ENCODE measurements at regions not wholly inside any gene's neighbourhood (a gene's known extent, or its start where the extent isn't known, plus 50 kb on each side); places are given as distances from the start of the nearest gene placed in this dataset.

GRCh38 chr6:66825539-66825938 is 1118.5 kb upstream of the EYS start:
- Histone ChIP-seq H3K79me2 (ENCODE audit: low read length) (no peaks in the 10 kb centered on the region), H3K9me3 (ENCODE audit: low read length) (no peaks in the 10 kb centered on the region), H3K4me1 (ENCODE audit: insufficient read depth, low read length) (no peaks in the 10 kb centered on the region), H3K9ac (ENCODE audit: low read length) (no peak overlapping the region), H4K20me1 (ENCODE audit: low read length) (no peaks in the 10 kb centered on the region), H3K27me3 (ENCODE audit: low read length) (no peaks in the 10 kb centered on the region), H3K27ac (ENCODE audit: low read length) (no peak overlapping the region), H3K9me2 (replicated peaks; ENCODE audit: low read length) (no peaks in the 10 kb centered on the region), H3F3A (ENCODE audit: low read length, unreplicated experiment) (no peaks in the 10 kb centered on the region), H3K36me3 (ENCODE audit: low read depth, low read length) (no peaks in the 10 kb centered on the region), H3K4me2 (ENCODE audit: low read length) (no peak overlapping the region), H2AFZ (ENCODE audit: low read length) (no peak overlapping the region), H3K4me3 (ENCODE audit: low read length) (no peak overlapping the region)
- ChIA-PET CTCF (no interaction called here), POLR2A (ENCODE audit: unreplicated experiment) (no interaction called here)
- intact Hi-C loops (cut with micrococcal nuclease): no loop called here
- TF ChIP-seq EZH2phosphoT487 (IDR thresholded peaks at IDR 0.05; ENCODE audit: borderline replicate concordance, low read length) (no peak), CTCF (conservative IDR thresholded peaks at IDR 0.05; ENCODE audit: low read depth, low read length) (no peak), EZH2 (IDR thresholded peaks at IDR 0.05; ENCODE audit: low read length, unreplicated experiment) (no peak)
- no TSS peak for BruUV-seq (replicated peaks)
- ATAC-seq (no peak), DNase-seq (no peak)

GRCh38 chr6:66814156-66814555 is 1107.1 kb upstream of the EYS start:
- POLR2A ChIA-PET (ENCODE audit: unreplicated experiment): no interaction called here
- CTCF ChIA-PET: no interaction called here
- H2AFZ ChIP-seq (ENCODE audit: low read length): no peak overlapping the region
- ATAC-seq (no peak), DNase-seq (no peak)
- no peak for TF ChIP-seq CTCF (conservative IDR thresholded peaks at IDR 0.05; ENCODE audit: low read depth, low read length)
- TF ChIP-seq EZH2 (IDR thresholded peaks at IDR 0.05; ENCODE audit: low read length, unreplicated experiment): no peak
- no peak for TF ChIP-seq EZH2phosphoT487 (IDR thresholded peaks at IDR 0.05; ENCODE audit: borderline replicate concordance, low read length)
- H3K27ac ChIP-seq (ENCODE audit: low read length): no peak overlapping the region
- no peaks in the 10 kb centered on the region for H3K9me2 ChIP-seq (replicated peaks; ENCODE audit: low read length)
- H3K4me2 ChIP-seq (ENCODE audit: low read length): no peak overlapping the region
- no peaks in the 10 kb centered on the region for H4K20me1 ChIP-seq (ENCODE audit: low read length)
- no peaks in the 10 kb centered on the region for H3K27me3 ChIP-seq (ENCODE audit: low read length)
- no peaks in the 10 kb centered on the region for H3K79me2 ChIP-seq (ENCODE audit: low read length)
- no peak overlapping the region for H3K4me3 ChIP-seq (ENCODE audit: low read length)
- H3K4me1 ChIP-seq (ENCODE audit: insufficient read depth, low read length): no peaks in the 10 kb centered on the region
- no peaks in the 10 kb centered on the region for H3F3A ChIP-seq (ENCODE audit: low read length, unreplicated experiment)
- H3K9me3 ChIP-seq (ENCODE audit: low read length): no peaks in the 10 kb centered on the region
- intact Hi-C loops (cut with micrococcal nuclease): no loop called here
- H3K36me3 ChIP-seq (ENCODE audit: low read depth, low read length): no peaks in the 10 kb centered on the region
- H3K9ac ChIP-seq (ENCODE audit: low read length): no peak overlapping the region
- no TSS peak for BruUV-seq (replicated peaks)

GRCh38 chr6:66808771-66809170 is 1101.7 kb upstream of the EYS start:
- ATAC-seq: no peak
- intact Hi-C loops (cut with micrococcal nuclease): no loop called here
- Histone ChIP-seq H3K9ac (ENCODE audit: low read length) (no peak overlapping the region), H3K4me2 (ENCODE audit: low read length) (no peak overlapping the region), H4K20me1 (ENCODE audit: low read length) (no peaks in the 10 kb centered on the region), H3F3A (ENCODE audit: low read length, unreplicated experiment) (no peaks in the 10 kb centered on the region), H3K4me1 (ENCODE audit: insufficient read depth, low read length) (no peaks in the 10 kb centered on the region), H3K36me3 (ENCODE audit: low read depth, low read length) (no peaks in the 10 kb centered on the region), H3K79me2 (ENCODE audit: low read length) (no peaks in the 10 kb centered on the region), H3K27me3 (ENCODE audit: low read length) (no peaks in the 10 kb centered on the region), H3K4me3 (ENCODE audit: low read length) (no peak overlapping the region), H3K27ac (ENCODE audit: low read length) (no peak overlapping the region), H3K9me3 (ENCODE audit: low read length) (no peaks in the 10 kb centered on the region), H2AFZ (ENCODE audit: low read length) (no peak overlapping the region), H3K9me2 (replicated peaks; ENCODE audit: low read length) (no peaks in the 10 kb centered on the region)
- POLR2A ChIA-PET (ENCODE audit: unreplicated experiment): no interaction called here
- no peak for TF ChIP-seq EZH2phosphoT487 (IDR thresholded peaks at IDR 0.05; ENCODE audit: borderline replicate concordance, low read length)
- no peak for TF ChIP-seq EZH2 (IDR thresholded peaks at IDR 0.05; ENCODE audit: low read length, unreplicated experiment)
- TF ChIP-seq CTCF (conservative IDR thresholded peaks at IDR 0.05; ENCODE audit: low read depth, low read length): no peak
- no TSS peak for BruUV-seq (replicated peaks)
- CTCF ChIA-PET: no interaction called here
- DNase-seq: no peak
